ENCODE measurements at regions not wholly inside any gene's neighbourhood (a gene's known extent, or its start where the extent isn't known, plus 50 kb on each side); places are given as distances from the start of the nearest gene placed in this dataset.

DNA sequence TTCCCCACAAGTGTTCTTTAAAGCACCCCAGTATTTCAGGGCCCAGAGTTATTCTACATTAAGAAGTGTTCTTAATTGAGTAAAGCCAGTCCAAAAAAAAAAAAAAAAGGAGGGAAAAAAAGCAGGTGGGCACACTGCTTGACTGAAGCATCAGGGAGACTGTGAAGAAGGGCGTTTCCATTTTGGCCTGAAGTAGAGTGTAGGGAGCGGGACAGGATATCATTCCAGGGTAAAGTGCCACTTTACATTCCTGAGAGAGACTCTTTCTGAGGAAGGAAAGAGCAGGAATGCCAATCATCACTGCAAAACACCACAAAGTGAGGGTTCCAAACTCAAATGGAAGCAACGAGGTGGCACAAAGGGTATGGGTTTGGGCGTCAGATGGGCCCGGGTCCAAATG, 54.1 kb upstream of the BEND6 start:
- Histone ChIP-seq H3K4me2 (replicated peaks; ENCODE audit: extremely low read depth, low read length, poor library complexity, severe bottlenecking) (no peak overlapping the region), H3K4me3 (replicated peaks in 1 of 3; ENCODE audit: low read depth in 2 of 3, low read length in 3 of 3) (no peak overlapping the region), H3K27ac (ENCODE audit: low read depth in 1 of 2, low read length in 2 of 2) (no peak overlapping the region), H3K9me3 (replicated peaks in 1 of 2; ENCODE audit: control insufficient read depth in 1 of 2, insufficient read depth in 1 of 2, low read length in 2 of 2) (no peaks in the 10 kb centered on the region), H3K27me3 (ENCODE audit: control insufficient read depth in 2 of 2, insufficient read depth in 2 of 2, low read length in 2 of 2) (no peaks in the 10 kb centered on the region), H4K20me1 (ENCODE audit: insufficient read depth, low read length) (no peaks in the 10 kb centered on the region), H3K9ac (ENCODE audit: insufficient read depth, low read length, poor library complexity, severe bottlenecking) (no peak overlapping the region), H3K4me1 (ENCODE audit: control insufficient read depth in 1 of 2, insufficient read depth in 2 of 2, low read length in 2 of 2) (no peaks in the 10 kb centered on the region), H3K79me2 (ENCODE audit: insufficient read depth, low read length) (no peaks in the 10 kb centered on the region), H2AFZ (ENCODE audit: insufficient read depth, low read depth, low read length, poor library complexity, severe bottlenecking) (no peak overlapping the region), H3K36me3 (replicated peaks in 1 of 2; ENCODE audit: control insufficient read depth in 1 of 2, insufficient read depth in 2 of 2, low read length in 2 of 2) (no peaks in the 10 kb centered on the region)
- H3K27ac Mint-ChIP-seq, result no peak overlapping the region
- H3K36me3 Mint-ChIP-seq, result no peaks in the 10 kb centered on the region
- H3K4me3 Mint-ChIP-seq, result no peak overlapping the region
- peaks cover 0 to 2% (median 0%) of the 10 kb centered on the region in 7 donors for H3K9me3 Mint-ChIP-seq
- H3K27me3 Mint-ChIP-seq (ENCODE audit: low read depth in 3 of 3), result peaks cover 0 to 5% (median 3%) of the 10 kb centered on the region in 3 donors
- intact Hi-C loops (cut with micrococcal nuclease), result loop anchor here (5.0 kb wide), 1 partner anchor 417 kb away; the partner anchor contains the start of gene PRIM2 (in 2 of the 2)
- no peak for DNase-seq
- TF ChIP-seq, protein P1, sequence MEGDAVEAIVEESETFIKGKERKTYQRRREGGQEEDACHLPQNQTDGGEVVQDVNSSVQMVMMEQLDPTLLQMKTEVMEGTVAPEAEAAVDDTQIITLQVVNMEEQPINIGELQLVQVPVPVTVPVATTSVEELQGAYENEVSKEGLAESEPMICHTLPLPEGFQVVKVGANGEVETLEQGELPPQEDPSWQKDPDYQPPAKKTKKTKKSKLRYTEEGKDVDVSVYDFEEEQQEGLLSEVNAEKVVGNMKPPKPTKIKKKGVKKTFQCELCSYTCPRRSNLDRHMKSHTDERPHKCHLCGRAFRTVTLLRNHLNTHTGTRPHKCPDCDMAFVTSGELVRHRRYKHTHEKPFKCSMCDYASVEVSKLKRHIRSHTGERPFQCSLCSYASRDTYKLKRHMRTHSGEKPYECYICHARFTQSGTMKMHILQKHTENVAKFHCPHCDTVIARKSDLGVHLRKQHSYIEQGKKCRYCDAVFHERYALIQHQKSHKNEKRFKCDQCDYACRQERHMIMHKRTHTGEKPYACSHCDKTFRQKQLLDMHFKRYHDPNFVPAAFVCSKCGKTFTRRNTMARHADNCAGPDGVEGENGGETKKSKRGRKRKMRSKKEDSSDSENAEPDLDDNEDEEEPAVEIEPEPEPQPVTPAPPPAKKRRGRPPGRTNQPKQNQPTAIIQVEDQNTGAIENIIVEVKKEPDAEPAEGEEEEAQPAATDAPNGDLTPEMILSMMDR (IDR thresholded peaks at IDR 0.05), result no peak
- no CpG with 5 or more reads among the region's 5 CpGs for WGBS (ENCODE audit: insufficient coverage)
- H3K4me1 Mint-ChIP-seq, result no peaks in the 10 kb centered on the region

DNA sequence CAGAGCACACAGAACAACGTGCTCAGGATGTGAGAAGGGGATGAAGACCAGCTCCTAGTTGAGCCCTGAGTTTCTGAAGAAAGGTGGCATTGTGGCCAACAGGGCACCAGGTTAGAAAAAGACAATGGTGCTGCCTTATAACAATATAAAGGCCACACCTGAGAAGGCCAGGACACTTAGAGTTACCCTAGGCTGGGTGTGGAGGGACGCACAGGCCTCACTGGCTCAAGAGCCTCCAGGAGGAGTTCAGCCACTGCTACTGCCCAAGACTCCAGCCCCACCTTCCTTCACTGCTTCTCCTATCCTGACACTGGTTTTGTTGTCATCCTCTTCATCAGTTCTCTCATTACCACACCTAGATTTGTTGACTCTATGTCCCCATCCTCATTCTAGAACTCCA, 55.2 kb upstream of the BEND6 start:
- no peak for DNase-seq
- Mint-ChIP-seq H3K4me3 (no peak overlapping the region), H3K36me3 (no peaks in the 10 kb centered on the region), H3K4me1 (no peaks in the 10 kb centered on the region), H3K27me3 (ENCODE audit: low read depth in 3 of 3) (peaks cover 0 to 5% (median 3%) of the 10 kb centered on the region in 3 donors), H3K27ac (no peak overlapping the region), H3K9me3 (peaks cover 0 to 2% (median 0%) of the 10 kb centered on the region in 7 donors)
- Histone ChIP-seq H2AFZ (ENCODE audit: insufficient read depth, low read depth, low read length, poor library complexity, severe bottlenecking) (no peak overlapping the region), H4K20me1 (ENCODE audit: insufficient read depth, low read length) (no peaks in the 10 kb centered on the region), H3K27me3 (ENCODE audit: control insufficient read depth in 2 of 2, insufficient read depth in 2 of 2, low read length in 2 of 2) (no peaks in the 10 kb centered on the region), H3K79me2 (ENCODE audit: insufficient read depth, low read length) (no peaks in the 10 kb centered on the region), H3K27ac (ENCODE audit: low read depth in 1 of 2, low read length in 2 of 2) (no peak overlapping the region), H3K9ac (ENCODE audit: insufficient read depth, low read length, poor library complexity, severe bottlenecking) (no peak overlapping the region), H3K4me2 (replicated peaks; ENCODE audit: extremely low read depth, low read length, poor library complexity, severe bottlenecking) (no peak overlapping the region), H3K9me3 (replicated peaks in 1 of 2; ENCODE audit: control insufficient read depth in 1 of 2, insufficient read depth in 1 of 2, low read length in 2 of 2) (no peaks in the 10 kb centered on the region), H3K4me3 (replicated peaks in 1 of 3; ENCODE audit: low read depth in 2 of 3, low read length in 3 of 3) (no peak overlapping the region), H3K4me1 (ENCODE audit: control insufficient read depth in 1 of 2, insufficient read depth in 2 of 2, low read length in 2 of 2) (no peaks in the 10 kb centered on the region), H3K36me3 (replicated peaks in 1 of 2; ENCODE audit: control insufficient read depth in 1 of 2, insufficient read depth in 2 of 2, low read length in 2 of 2) (no peaks in the 10 kb centered on the region)
- 100% methylated on average over 1 of the region's 2 CpGs for WGBS (ENCODE audit: insufficient coverage)
- intact Hi-C loops (cut with micrococcal nuclease), result loop anchor here (5.0 kb wide), 1 partner anchor 418 kb away; the partner anchor contains the start of gene PRIM2 (in 2 of the 2)
- TF ChIP-seq, protein P1 (IDR thresholded peaks at IDR 0.05), result no peak
